Activated CD4-positive, alpha-beta T cell treated with anti-CD3 and anti-CD28 coated beads, Interleukin-2, amount 50 U/mL, for 48 hours (primary cell): ENCODE measurements at regions not wholly inside any gene's neighbourhood (a gene's known extent, or its start where the extent isn't known, plus 50 kb on each side); places are given as distances from the start of the nearest gene placed in this dataset.

ENCODE experiments used
- DNase-seq, 2 experiments: peaks; one replicate each; pipeline ENCODE4 v3.0.0-alpha.2; 2020

DNA sequence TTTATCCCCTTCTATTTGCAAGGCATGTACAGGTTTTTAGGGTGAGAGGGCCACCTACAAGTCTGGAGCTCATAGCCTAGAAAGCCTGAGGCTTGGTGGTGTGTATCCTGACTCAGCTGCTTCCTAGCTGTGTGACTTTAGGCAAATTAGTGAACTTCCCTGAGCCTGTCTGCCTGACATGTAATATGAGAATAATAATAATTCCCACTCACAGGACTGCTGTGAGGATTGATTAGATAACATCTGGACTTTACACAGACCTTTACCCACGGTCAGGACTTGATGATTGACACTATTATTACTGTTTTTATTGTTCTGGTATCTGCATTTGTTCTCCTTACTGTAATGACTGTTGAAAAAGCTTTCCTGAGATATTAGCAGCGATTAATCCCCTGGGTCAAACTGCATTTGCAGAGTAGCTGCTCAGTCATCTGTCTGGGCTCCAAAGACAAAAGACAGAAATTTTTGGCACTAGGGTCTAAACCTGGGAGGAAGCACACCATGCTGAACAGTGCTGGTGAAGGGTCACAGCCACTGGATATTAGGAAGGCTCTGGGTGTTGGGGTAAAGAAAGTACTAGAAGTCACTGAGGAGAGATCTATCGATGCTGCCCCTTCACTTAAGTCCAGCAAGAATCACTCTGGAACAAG, 276.5 kb upstream of the FN1 start:
- no peak for DNase-seq

GRCh38 chr2:215711471-215712034, 275.7 kb upstream of the FN1 start:
- DNase-seq, result no peak

GRCh38 chr2:215707608-215708007, 271.7 kb upstream of the FN1 start:
- DNase-seq, result no peak

GRCh38 chr2:215705771-215706361, 270.0 kb upstream of the FN1 start:
- DNase-seq, result no peak

DNA sequence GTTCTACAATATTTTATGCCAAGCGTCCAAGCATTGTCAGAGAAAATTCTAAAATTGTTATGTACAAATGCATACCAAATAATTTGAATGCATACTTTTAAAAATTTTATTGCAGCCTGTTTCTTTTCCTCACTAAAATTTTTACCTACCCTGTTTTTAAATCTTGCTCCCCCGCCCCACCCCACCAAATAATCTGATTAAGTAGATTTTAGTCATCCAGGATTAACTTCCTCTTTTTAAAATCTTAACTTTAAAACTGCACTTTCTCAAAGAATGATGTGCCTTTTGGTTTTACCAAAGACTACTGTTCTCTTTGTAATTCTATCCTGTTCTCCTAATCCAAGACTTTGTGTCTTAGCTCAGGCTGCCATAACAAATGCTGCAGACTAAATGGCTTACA, 269.4 kb upstream of the FN1 start:
- no peak for DNase-seq

DNA sequence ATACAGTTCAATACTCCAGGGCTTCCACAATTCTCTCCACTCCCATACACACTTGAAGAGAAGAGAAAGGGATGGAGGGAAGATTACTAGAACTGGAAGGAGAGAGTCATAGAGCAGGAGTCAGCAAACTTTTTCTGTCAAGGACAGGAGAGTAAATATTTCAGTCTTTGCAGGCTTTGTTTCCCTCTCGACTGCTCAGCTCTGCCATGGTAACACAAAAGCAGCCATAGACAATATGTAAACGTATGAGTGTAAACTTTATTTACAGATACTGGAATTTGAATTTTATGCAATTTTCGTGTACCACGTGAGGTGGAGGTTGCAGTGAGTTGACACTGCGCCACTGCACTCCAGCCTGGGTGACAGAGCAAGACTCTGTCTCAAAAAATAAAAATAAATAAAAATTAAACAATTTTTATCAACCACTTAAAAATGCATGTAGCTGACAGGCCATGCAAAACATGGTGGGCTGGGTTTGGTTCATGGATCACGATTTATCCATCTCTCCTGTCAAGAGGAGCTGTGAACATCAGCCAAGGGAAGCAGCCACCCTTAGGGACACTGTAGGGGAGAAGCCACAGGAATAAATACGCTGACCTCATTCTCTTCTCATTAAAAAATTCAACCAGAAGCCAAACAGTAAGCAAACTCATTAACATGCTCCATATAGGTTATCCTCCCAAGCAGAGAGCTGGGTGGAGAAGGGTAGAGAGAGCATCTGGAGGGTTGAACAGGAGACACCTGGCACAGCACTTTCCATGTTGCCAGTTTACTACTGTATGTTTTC, 266.4 kb upstream of the FN1 start:
- DNase-seq, result no peak

DNA sequence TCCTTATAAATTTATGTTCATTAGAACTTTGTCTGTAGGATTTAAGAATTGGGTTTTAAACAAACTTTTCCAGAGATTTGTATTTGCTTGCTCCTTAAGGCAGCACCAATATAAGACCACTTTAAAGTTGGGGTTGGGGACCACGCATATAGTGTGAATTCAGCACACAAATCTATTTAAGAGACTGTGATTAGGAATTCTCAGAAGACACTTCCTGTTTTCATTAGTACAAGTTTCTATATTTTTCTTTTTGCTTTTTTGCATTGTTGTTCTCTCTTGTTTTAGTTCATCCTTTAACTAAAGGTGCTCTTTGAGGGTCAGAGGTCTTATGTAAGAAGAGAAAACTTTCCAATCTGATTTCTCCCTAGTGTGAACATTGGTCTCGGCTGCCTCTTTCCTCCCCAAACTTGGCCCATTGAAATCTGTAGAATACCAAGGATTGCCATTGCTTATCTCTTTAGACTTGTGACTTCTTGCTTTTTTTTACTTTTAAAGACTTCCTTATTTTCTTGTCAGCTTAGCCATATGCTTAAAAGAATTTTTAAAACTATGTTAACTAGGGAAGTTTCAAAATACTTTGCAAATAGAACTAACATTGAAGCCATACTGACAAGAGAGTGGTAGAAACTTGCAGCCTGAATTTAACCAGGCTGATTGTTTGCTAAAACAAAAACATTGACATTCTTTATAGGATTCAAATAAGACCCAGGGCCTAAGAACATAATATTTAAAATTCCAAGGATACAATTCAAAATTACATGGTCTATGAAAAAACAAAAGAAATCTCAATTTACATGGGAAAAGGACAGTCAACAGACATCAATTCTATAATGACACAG, 264.1 kb upstream of the FN1 start:
- DNase-seq, result no peak

GRCh38 chr2:215699018-215699417, 263.1 kb upstream of the FN1 start:
- no peak for DNase-seq

DNA sequence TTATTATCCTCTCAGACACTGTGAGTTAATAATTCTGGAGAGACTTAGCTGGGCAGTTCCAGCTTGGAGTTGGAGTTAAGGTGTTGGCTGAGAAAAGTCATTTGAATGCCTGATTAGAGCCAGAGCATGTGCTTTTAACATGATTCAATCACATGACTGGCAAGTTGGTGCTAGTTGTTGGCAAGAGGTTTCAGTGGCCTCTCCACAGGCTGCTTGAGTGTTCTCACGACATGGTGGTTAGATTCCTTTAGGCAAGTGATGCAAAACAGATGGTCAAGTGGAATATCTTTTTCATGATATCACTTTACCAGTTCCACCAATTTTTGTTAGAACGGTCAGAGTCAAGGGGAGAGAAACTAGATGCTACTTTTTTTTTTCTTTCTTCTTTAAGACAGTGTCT, 262.7 kb upstream of the FN1 start:
- DNase-seq, result no peak

DNA sequence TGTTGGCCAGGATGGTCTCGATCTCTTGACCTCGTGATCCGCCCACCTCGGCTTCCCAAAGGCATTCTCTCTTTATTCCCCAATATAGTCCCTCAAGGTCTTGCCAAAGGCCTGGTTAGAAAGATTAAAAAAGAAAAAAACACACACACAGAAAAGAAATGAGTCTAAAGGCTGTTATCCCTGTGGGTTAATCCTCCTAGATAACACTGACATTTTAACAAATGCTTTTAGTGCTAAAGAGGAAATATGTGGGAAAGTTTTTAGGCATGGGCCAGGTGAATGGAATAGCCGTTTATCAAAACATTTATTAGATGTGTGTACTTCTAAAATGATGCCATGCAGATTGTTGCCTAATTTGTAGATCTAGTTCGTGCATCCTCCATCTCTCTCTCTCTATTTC, 261.6 kb upstream of the FN1 start:
- DNase-seq, result no peak

GRCh38 chr2:215697003-215697402, 261.1 kb upstream of the FN1 start:
- no peak for DNase-seq

DNA sequence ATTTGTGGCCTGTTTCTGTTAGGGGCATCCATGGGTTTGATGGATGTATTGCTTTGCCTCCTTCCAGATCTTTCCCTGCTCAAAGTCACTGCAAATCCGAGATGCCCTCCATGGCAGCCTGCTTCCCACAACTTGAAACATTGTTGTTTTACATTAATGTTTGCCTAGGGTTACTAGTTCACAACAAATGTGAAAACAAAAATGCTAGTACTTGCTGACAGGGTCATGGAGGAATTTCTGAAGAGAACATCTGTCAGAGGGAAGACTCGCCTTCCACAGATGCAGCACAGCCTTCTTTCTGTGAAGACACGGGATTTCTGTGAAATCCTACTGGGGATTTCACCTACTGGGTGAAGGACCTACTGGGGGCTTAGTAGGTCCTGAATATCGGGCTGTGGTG, 260.0 kb upstream of the FN1 start:
- DNase-seq, result no peak

GRCh38 chr2:215693999-215694580, 258.2 kb upstream of the FN1 start:
- no peak for DNase-seq

GRCh38 chr2:215693193-215693998, 257.5 kb upstream of the FN1 start:
- DNase-seq, result no peak

DNA sequence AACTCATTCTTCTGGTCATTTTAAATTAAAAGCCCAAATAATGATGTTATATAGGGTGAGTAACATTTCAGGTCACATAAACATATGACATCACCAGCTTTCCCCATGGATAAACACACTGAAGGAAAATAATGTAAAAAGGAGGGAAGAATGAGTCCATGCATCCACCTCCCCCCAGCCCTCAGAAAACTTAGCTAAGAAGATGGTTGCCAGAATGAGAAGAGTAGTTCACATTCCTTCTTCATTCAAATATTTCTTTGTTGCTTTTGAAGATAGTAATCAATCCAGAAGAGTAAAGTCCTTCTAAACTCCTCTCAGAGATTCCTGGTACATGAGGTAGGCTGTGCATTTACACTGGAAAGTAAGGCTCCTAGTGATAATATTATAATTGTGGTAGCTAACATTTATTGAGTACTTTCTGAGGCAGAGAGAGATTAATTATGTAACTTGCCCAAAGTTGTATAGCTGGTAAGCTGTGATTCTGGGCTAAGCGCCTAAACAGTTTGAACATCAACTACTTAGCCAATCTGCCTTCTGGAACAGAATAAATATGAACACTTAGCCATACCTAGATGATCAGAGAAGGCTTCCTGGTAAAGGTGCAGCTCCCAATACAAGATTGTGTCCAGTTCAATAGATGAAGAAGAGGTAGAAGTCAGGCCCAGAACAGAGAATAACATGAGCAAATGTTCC, 256.7 kb upstream of the FN1 start:
- DNase-seq, result no peak

DNA sequence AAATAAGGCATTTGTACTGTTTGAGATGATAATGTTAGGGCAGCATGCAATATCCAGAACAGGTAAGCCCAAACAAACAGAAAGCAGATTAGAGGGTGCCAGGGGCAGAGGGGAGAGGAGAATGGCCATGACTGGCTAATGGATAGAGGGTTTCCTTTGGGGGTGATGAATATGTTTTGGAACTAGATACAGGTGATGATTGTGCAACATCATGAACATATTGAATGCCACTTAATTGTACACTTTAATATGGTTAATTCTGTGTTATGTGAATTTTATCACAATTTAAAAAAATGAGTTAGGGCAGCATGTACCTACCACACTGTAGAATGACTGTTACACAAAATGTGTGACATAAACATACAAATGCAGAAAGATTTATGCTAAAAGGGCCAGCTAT, 255.5 kb upstream of the FN1 start:
- no peak for DNase-seq

GRCh38 chr2:215687149-215688031, 251.5 kb upstream of the FN1 start:
- DNase-seq, result no peak

DNA sequence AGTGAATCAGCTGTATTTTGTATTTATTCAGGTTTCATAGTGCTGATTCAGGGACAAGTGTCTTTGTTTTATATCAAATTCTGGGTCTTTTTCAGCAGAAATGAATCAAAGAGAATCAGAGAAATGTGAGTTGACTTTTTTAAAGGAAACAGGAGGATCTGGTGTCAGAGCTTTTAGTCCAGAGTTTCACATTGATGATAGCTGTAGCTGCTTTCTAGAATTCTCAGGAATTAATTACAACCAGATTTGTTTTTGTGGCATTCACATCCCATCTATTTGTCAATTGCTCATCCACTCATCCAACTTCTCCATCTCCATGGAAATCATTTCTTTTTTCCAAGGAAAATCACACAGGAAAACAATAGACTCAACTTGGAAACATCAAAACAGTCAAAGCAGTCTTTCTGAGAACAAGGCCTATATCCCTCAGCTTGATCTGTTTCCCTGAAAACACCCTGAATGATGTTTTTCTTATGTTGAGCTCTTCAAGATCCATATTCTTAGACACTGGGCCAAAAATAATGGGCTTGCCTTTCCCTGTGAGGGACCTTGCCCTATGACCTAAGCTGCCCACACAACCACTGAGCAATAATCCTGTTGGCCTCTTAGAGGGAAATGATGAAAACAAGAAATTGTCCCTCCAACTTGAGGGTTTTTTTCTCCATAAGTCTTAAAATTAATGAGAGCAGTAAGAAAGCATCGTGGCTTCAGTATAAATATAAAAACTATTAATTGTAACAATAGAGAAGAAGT, 249.5 kb upstream of the FN1 start:
- DNase-seq, result no peak
